ENCODE measurements at regions not wholly inside any gene's neighbourhood (a gene's known extent, or its start where the extent isn't known, plus 50 kb on each side); places are given as distances from the start of the nearest gene placed in this dataset.

GRCh38 chr18:72368308-72368707, 175.8 kb downstream of the CBLN2 start:
- no peak for DNase-seq (ENCODE audit: extremely low read depth in 1 of 2, low read depth in 1 of 2)

GRCh38 chr18:72360634-72361033, 183.5 kb downstream of the CBLN2 start:
- no peak for DNase-seq (ENCODE audit: extremely low read depth in 1 of 2, low read depth in 1 of 2)

- DNase-seq (ENCODE audit: extremely low read depth in 1 of 2, low read depth in 1 of 2), result no peak
Measured at GRCh38 chr18:72342933-72343332, 201.2 kb downstream of the CBLN2 start.

GRCh38 chr18:72339976-72340375, 204.2 kb downstream of the CBLN2 start:
- DNase-seq (ENCODE audit: extremely low read depth in 1 of 2, low read depth in 1 of 2), result no peak

GRCh38 chr18:72336786-72337185, 207.4 kb downstream of the CBLN2 start:
- DNase-seq (ENCODE audit: extremely low read depth in 1 of 2, low read depth in 1 of 2), result no peak

- DNase-seq (ENCODE audit: extremely low read depth in 1 of 2, low read depth in 1 of 2), result no peak
Measured at GRCh38 chr18:72329533-72329932, 214.6 kb downstream of the CBLN2 start.

GRCh38 chr18:72325307-72325706, 218.8 kb downstream of the CBLN2 start:
- no peak for DNase-seq (ENCODE audit: extremely low read depth in 1 of 2, low read depth in 1 of 2)

- DNase-seq (ENCODE audit: extremely low read depth in 1 of 2, low read depth in 1 of 2), result no peak
Measured at GRCh38 chr18:72324677-72325076, 219.5 kb downstream of the CBLN2 start.

- no peak for DNase-seq (ENCODE audit: extremely low read depth in 1 of 2, low read depth in 1 of 2)
Measured at GRCh38 chr18:72316497-72316896, 227.6 kb downstream of the CBLN2 start.

GRCh38 chr18:72283148-72283925, 260.8 kb downstream of the CBLN2 start:
- DNase-seq (ENCODE audit: extremely low read depth in 1 of 2, low read depth in 1 of 2), result no peak

- no peak for DNase-seq (ENCODE audit: extremely low read depth in 1 of 2, low read depth in 1 of 2)
Measured at GRCh38 chr18:72273025-72273424, 271.1 kb downstream of the CBLN2 start.

- no peak for DNase-seq (ENCODE audit: extremely low read depth in 1 of 2, low read depth in 1 of 2)
Measured at GRCh38 chr18:72261590-72261989, 282.6 kb downstream of the CBLN2 start.

- DNase-seq (ENCODE audit: extremely low read depth in 1 of 2, low read depth in 1 of 2), result no peak
Measured at GRCh38 chr18:72246076-72246475, 298.1 kb downstream of the CBLN2 start.

- no peak for DNase-seq (ENCODE audit: extremely low read depth in 1 of 2, low read depth in 1 of 2)
Measured at GRCh38 chr18:72235422-72235821, 308.7 kb downstream of the CBLN2 start.

- no peak for DNase-seq (ENCODE audit: extremely low read depth in 1 of 2, low read depth in 1 of 2)
Measured at GRCh38 chr18:72233106-72233505, 311.0 kb downstream of the CBLN2 start.

- DNase-seq (ENCODE audit: extremely low read depth in 1 of 2, low read depth in 1 of 2), result no peak
Measured at GRCh38 chr18:72232644-72233043, 311.5 kb downstream of the CBLN2 start.

GRCh38 chr18:72225958-72226357, 318.2 kb downstream of the CBLN2 start:
- no peak for DNase-seq (ENCODE audit: extremely low read depth in 1 of 2, low read depth in 1 of 2)

- DNase-seq (ENCODE audit: extremely low read depth in 1 of 2, low read depth in 1 of 2), result no peak
Measured at GRCh38 chr18:72223733-72224132, 320.4 kb downstream of the CBLN2 start.

GRCh38 chr18:72208920-72209676, 335.0 kb downstream of the CBLN2 start:
- DNase-seq (ENCODE audit: extremely low read depth in 1 of 2, low read depth in 1 of 2), result no peak

GRCh38 chr18:72207280-72207679, 336.9 kb downstream of the CBLN2 start:
- no peak for DNase-seq (ENCODE audit: extremely low read depth in 1 of 2, low read depth in 1 of 2)

- DNase-seq (ENCODE audit: extremely low read depth in 1 of 2, low read depth in 1 of 2), result no peak
Measured at GRCh38 chr18:72206814-72207213, 337.3 kb downstream of the CBLN2 start.

- no peak for DNase-seq (ENCODE audit: extremely low read depth in 1 of 2, low read depth in 1 of 2)
Measured at GRCh38 chr18:72201032-72201431, 343.1 kb downstream of the CBLN2 start.

All from stimulated activated CD8-positive, alpha-beta memory T cell treated with anti-CD3 and anti-CD28 coated beads, Interleukin-7, amount 100 ng/mL, for 48 hours (primary cell).